Glutamatergic neuron (in vitro differentiated cells): ENCODE measurements at regions not wholly inside any gene's neighbourhood (a gene's known extent, or its start where the extent isn't known, plus 50 kb on each side); places are given as distances from the start of the nearest gene placed in this dataset.
A peak's percentile ranks its signal among the peaks of the same experiment; 100 is the strongest.

ENCODE experiments used
- DNase-seq: peaks from one replicate; pipeline ENCODE4 v3.0.0; 2022
- H3K27ac Mint-ChIP-seq: one replicate; pipeline ENCODE4 v1.8.0; 2020; ENCODE audit warnings: mild to moderate bottlenecking, mixed read lengths, inconsistent platforms; ENCODE audit not compliant: unreplicated experiment
- H3K27me3 Mint-ChIP-seq: one replicate; pipeline ENCODE4 v1.8.0; 2020; ENCODE audit warnings: mild to moderate bottlenecking, moderate library complexity, mixed read lengths, inconsistent platforms; ENCODE audit not compliant: unreplicated experiment
- H3K36me3 Mint-ChIP-seq: one replicate; pipeline ENCODE4 v1.8.0; 2020; ENCODE audit warnings: mild to moderate bottlenecking, mixed read lengths, inconsistent platforms; ENCODE audit not compliant: unreplicated experiment
- H3K4me1 Mint-ChIP-seq: one replicate; pipeline ENCODE4 v1.8.0; 2020; ENCODE audit warnings: mild to moderate bottlenecking, low read depth, mixed read lengths, inconsistent platforms; ENCODE audit not compliant: unreplicated experiment
- H3K4me3 Mint-ChIP-seq: one replicate; pipeline ENCODE4 v1.8.0; 2020; ENCODE audit warnings: mild to moderate bottlenecking, mixed read lengths, inconsistent platforms; ENCODE audit not compliant: unreplicated experiment
- H3K9me3 Mint-ChIP-seq: one replicate; pipeline ENCODE4 v1.8.0; 2020; ENCODE audit warnings: mild to moderate bottlenecking, moderate library complexity, mixed read lengths, inconsistent platforms; ENCODE audit not compliant: unreplicated experiment
- CTCF ChIP-seq: fragments of 200-600 bp; sonication (generic); IDR thresholded peaks from one replicate; pipeline ENCODE4 v1.5.0; 2021; ENCODE audit not compliant: partially characterized antibody, unreplicated experiment

DNA sequence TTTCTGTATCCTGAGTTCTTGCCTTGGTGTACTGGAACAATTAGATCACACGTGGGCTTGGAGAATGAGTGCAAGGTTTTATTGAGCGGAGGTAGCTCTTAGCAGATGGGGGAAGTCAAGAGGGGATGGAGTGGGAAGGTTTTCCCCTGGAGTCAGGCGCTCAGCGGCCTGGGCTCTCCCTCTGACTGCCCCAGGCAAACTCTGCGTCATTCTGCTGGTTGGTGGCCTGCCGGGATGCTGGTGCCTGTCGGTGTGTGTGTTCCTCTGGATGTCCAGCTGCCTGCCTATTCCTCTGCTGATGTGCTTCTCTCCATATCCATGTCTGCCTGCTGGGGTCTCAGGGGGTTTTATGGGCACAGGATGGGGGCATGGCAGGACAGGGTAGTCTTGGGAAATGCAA lies 111.0 kb downstream of the TRIB2 start:
- DNase-seq, result peak; percentile 70
- peaks cover 18% of the 10 kb centered on the region for H3K9me3 Mint-ChIP-seq
- peaks cover 63% of the 10 kb centered on the region for H3K4me1 Mint-ChIP-seq
- H3K36me3 Mint-ChIP-seq, result no peaks in the 10 kb centered on the region
- peak overlapping the region; percentile 36 for H3K4me3 Mint-ChIP-seq
- no peak for TF ChIP-seq CTCF
- peaks cover 11% of the 10 kb centered on the region for H3K27me3 Mint-ChIP-seq
- H3K27ac Mint-ChIP-seq, result peak overlapping the region; percentile 90

GRCh38 chr2:12828980-12829379 lies 112.2 kb downstream of the TRIB2 start:
- no peak for DNase-seq
- Mint-ChIP-seq H3K36me3 (no peaks in the 10 kb centered on the region), H3K4me3 (peak overlapping the region; percentile 78), H3K27ac (peak overlapping the region; percentile 83), H3K4me1 (peaks cover 51% of the 10 kb centered on the region), H3K9me3 (peaks cover 15% of the 10 kb centered on the region), H3K27me3 (peaks cover 5% of the 10 kb centered on the region)
- no peak for TF ChIP-seq CTCF

GRCh38 chr2:12831016-12831415 lies 114.3 kb downstream of the TRIB2 start:
- no peaks in the 10 kb centered on the region for H3K36me3 Mint-ChIP-seq
- no peak for TF ChIP-seq CTCF
- peak overlapping the region; percentile 29 for H3K27ac Mint-ChIP-seq
- H3K9me3 Mint-ChIP-seq, result peaks cover 5% of the 10 kb centered on the region
- H3K4me1 Mint-ChIP-seq, result peaks cover 34% of the 10 kb centered on the region
- peaks cover 4% of the 10 kb centered on the region for H3K27me3 Mint-ChIP-seq
- no peak overlapping the region for H3K4me3 Mint-ChIP-seq
- DNase-seq, result no peak

- no peak for DNase-seq
- H3K36me3 Mint-ChIP-seq, result no peaks in the 10 kb centered on the region
- H3K4me3 Mint-ChIP-seq, result no peak overlapping the region
- H3K9me3 Mint-ChIP-seq, result peaks cover 2% of the 10 kb centered on the region
- no peak overlapping the region for H3K27ac Mint-ChIP-seq
- peaks cover 15% of the 10 kb centered on the region for H3K4me1 Mint-ChIP-seq
- TF ChIP-seq CTCF, result no peak
- H3K27me3 Mint-ChIP-seq, result no peaks in the 10 kb centered on the region
These were observed 117.5 kb downstream of the TRIB2 start for GRCh38 chr2:12834239-12834638.

DNA sequence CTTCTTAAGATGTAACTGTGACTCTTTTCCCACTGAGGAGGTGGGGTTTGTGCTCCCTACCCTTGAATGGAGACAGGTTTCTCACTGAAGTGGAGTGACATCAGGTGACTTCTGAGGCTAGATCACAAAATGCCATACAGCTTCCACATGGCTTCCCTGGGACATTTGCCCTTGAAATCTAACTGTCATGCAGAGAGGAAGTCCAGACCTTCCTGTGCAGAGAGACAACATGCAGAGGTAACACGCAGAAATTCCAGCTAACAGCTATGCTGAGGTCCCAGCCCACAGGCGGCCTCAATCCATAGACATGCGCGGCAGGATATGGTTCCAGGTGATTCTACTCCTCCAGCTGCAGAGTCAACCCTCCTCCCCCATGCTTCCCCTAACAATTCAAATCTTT lies 119.0 kb downstream of the TRIB2 start:
- no peak for DNase-seq
- Mint-ChIP-seq H3K27me3 (no peaks in the 10 kb centered on the region), H3K4me3 (no peak overlapping the region), H3K4me1 (peaks cover 5% of the 10 kb centered on the region), H3K36me3 (no peaks in the 10 kb centered on the region), H3K9me3 (no peaks in the 10 kb centered on the region), H3K27ac (no peak overlapping the region)
- no peak for TF ChIP-seq CTCF
